ENCODE measurements at regions not wholly inside any gene's neighbourhood (a gene's known extent, or its start where the extent isn't known, plus 50 kb on each side); places are given as distances from the start of the nearest gene placed in this dataset.

DNA sequence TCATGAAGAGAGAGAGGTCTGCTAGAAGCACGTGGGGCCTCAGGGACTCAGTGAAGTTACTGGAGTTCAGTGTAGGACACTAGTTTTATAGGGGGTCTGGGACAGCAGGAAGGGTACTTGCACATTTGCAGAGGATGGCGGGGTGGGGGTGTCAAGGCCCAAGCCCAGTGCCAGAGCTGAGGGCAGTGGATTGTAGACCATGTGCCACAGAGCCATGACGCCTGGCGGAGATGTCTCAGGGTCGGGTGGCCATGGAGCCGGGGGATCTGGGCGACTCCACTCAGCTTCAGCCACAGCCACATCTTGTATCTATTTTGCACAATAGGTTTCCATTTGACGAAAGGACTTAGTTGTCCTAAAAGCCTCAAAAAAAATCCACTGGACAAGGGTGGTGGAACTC, 50.4 kb upstream of the RGMA start:
- DNase-seq = no peak

GRCh38 chr15:93138681-93139250, 49.8 kb upstream of the RGMA start:
- DNase-seq = no peak

All from CD4-positive, alpha-beta T cell treated with Interleukin-6 for 4 hours (primary cell).